ENCODE measurements at regions not wholly inside any gene's neighbourhood (a gene's known extent, or its start where the extent isn't known, plus 50 kb on each side); places are given as distances from the start of the nearest gene placed in this dataset.

- Mint-ChIP-seq H3K27me3 (ENCODE audit: low read depth in 2 of 2) (peaks cover 35 to 48% of the 10 kb centered on the region in 2 donors), H3K4me3 (no peak overlapping the region), H3K36me3 (no peaks in the 10 kb centered on the region), H3K9me3 (no peaks in the 10 kb centered on the region), H3K27ac (no peak overlapping the region), H3K4me1 (peaks cover 5 to 13% of the 10 kb centered on the region in 2 donors)
- peak in 1 of 3 donors; percentile 41 for ATAC-seq
- DNase-seq, result peak; percentile 49 to 51
- H3K9me3 ChIP-seq (ENCODE audit: control insufficient read depth, insufficient read depth, low read length), result no peaks in the 10 kb centered on the region
- no peaks in the 10 kb centered on the region for H3K36me3 ChIP-seq (ENCODE audit: control insufficient read depth, insufficient read depth, low read length)
- H3K27me3 ChIP-seq (ENCODE audit: control insufficient read depth, insufficient read depth, low read length), result no peaks in the 10 kb centered on the region
- no peak overlapping the region for H3K4me3 ChIP-seq (ENCODE audit: low read length)
- peak; percentile 71 for TF ChIP-seq CTCF (IDR thresholded peaks at IDR 0.05)
- intact Hi-C loops (cut with micrococcal nuclease), result loop anchor here (1.0 to 10.0 kb wide), 3 partner anchors 181 to 303 kb away; no protein-coding TSS in a partner anchor
- H3K27ac ChIP-seq (ENCODE audit: low read length), result no peak overlapping the region
- no peaks in the 10 kb centered on the region for H3K4me1 ChIP-seq (ENCODE audit: control insufficient read depth, insufficient read depth, low read length)
- 46% methylated on average over 20 of the region's 20 CpGs for whole genome bisulfite sequencing (ENCODE audit: insufficient coverage)
Measured at GRCh38 chr1:157193702-157194391, 55.7 kb upstream of the ETV3 start.

GRCh38 chr1:157193219-157193618, 55.0 kb upstream of the ETV3 start:
- Histone ChIP-seq H3K36me3 (ENCODE audit: control insufficient read depth, insufficient read depth, low read length) (no peaks in the 10 kb centered on the region), H3K4me1 (ENCODE audit: control insufficient read depth, insufficient read depth, low read length) (no peaks in the 10 kb centered on the region), H3K27ac (ENCODE audit: low read length) (no peak overlapping the region), H3K4me3 (ENCODE audit: low read length) (no peak overlapping the region), H3K9me3 (ENCODE audit: control insufficient read depth, insufficient read depth, low read length) (no peaks in the 10 kb centered on the region), H3K27me3 (ENCODE audit: control insufficient read depth, insufficient read depth, low read length) (no peaks in the 10 kb centered on the region)
- Mint-ChIP-seq H3K4me3 (no peak overlapping the region), H3K4me1 (peaks cover 5 to 13% of the 10 kb centered on the region in 2 donors), H3K36me3 (no peaks in the 10 kb centered on the region), H3K9me3 (no peaks in the 10 kb centered on the region), H3K27ac (no peak overlapping the region), H3K27me3 (ENCODE audit: low read depth in 2 of 2) (peaks cover 42 to 48% of the 10 kb centered on the region in 2 donors)
- DNase-seq (no peak), ATAC-seq (no peak)
- intact Hi-C loops (cut with micrococcal nuclease), result loop anchor here (1.0 to 10.0 kb wide), 3 partner anchors 182 to 304 kb away; no protein-coding TSS in a partner anchor
- TF ChIP-seq CTCF (IDR thresholded peaks at IDR 0.05), result no peak
- 93% methylated on average over 1 of the region's 1 CpG for WGBS (ENCODE audit: insufficient coverage)

GRCh38 chr1:157189986-157190982, 52.1 kb upstream of the ETV3 start:
- H3K36me3 ChIP-seq (ENCODE audit: control insufficient read depth, insufficient read depth, low read length), result no peaks in the 10 kb centered on the region
- no peak for TF ChIP-seq CTCF (IDR thresholded peaks at IDR 0.05)
- no peak overlapping the region for H3K27ac ChIP-seq (ENCODE audit: low read length)
- no peak overlapping the region for H3K4me3 ChIP-seq (ENCODE audit: low read length)
- Mint-ChIP-seq H3K27me3 (ENCODE audit: low read depth in 2 of 2) (peaks cover 39 to 47% of the 10 kb centered on the region in 2 donors), H3K36me3 (no peaks in the 10 kb centered on the region), H3K27ac (no peak overlapping the region), H3K4me1 (peaks cover 5 to 6% of the 10 kb centered on the region in 2 donors), H3K4me3 (no peak overlapping the region), H3K9me3 (no peaks in the 10 kb centered on the region)
- no peaks in the 10 kb centered on the region for H3K9me3 ChIP-seq (ENCODE audit: control insufficient read depth, insufficient read depth, low read length)
- intact Hi-C loops (cut with micrococcal nuclease), result loop anchor here (10.0 kb wide), 1 partner anchor 185 kb away; no protein-coding TSS in a partner anchor
- ATAC-seq (no peak), DNase-seq (no peak)
- WGBS (ENCODE audit: insufficient coverage), result 88% methylated on average over 22 of the region's 22 CpGs
- no peaks in the 10 kb centered on the region for H3K27me3 ChIP-seq (ENCODE audit: control insufficient read depth, insufficient read depth, low read length)
- no peaks in the 10 kb centered on the region for H3K4me1 ChIP-seq (ENCODE audit: control insufficient read depth, insufficient read depth, low read length)
